IMR-90 (cell line): ENCODE measurements at regions not wholly inside any gene's neighbourhood (a gene's known extent, or its start where the extent isn't known, plus 50 kb on each side); places are given as distances from the start of the nearest gene placed in this dataset.

Experiments used
- ATAC-seq: fragments of 200-7000 bp; cut with Tn5 transposase; 2 replicates; pipeline ENCODE4 v1.9.1; 2020; ENCODE audit warnings: low read depth, mild to moderate bottlenecking, moderate library complexity
- BruUV-seq: library from RNA; stranded (reverse); fragments of 400-500 nt; replicated peaks from 2 replicates; lab custom pipeline; 2021; lab: Mats Ljungman, UMichigan
- CTCF ChIA-PET: fragments of 300-600 bp; formaldehyde crosslinking; extraction: SDS; loops from one replicate; lab custom pipeline; 2021; ENCODE audit warnings: antibody characterized with exemption; lab: Yijun Ruan, JAX
- POLR2A ChIA-PET: fragments of 300-600 bp; sonication (Branson Sonifier 250); formaldehyde crosslinking; loops from one replicate; lab custom pipeline; 2022; ENCODE audit warnings: antibody characterized with exemption; ENCODE audit not compliant: unreplicated experiment; lab: Charles Lee
- DNase-seq: peaks from one replicate; pipeline ENCODE4 v3.0.0; 2013
- H2AFZ ChIP-seq: replicated peaks from 2 replicates; pipeline ENCODE3; 2013; ENCODE audit warnings: low read length, mild to moderate bottlenecking; ENCODE audit not compliant: poor library complexity
- H2AK5ac ChIP-seq: 2 replicates; pipeline ENCODE4 v1.6.1; 2013; ENCODE audit warnings: low read depth, low read length, inconsistent platforms
- H2AK9ac ChIP-seq: replicated peaks from 2 replicates; pipeline ENCODE3; 2013; ENCODE audit warnings: mild to moderate bottlenecking, low read depth, low read length, moderate library complexity; ENCODE audit not compliant: poor library complexity
- H2BK120ac ChIP-seq: 2 replicates; pipeline ENCODE4 v1.6.1; 2013; ENCODE audit warnings: low read depth, low read length, inconsistent platforms
- H2BK15ac ChIP-seq: 3 replicates; pipeline ENCODE4 v1.6.1; 2013; ENCODE audit warnings: low read depth, low read length, inconsistent platforms
- H2BK20ac ChIP-seq: 2 replicates; pipeline ENCODE4 v1.6.1; 2013; ENCODE audit warnings: low read depth, mild to moderate bottlenecking, inconsistent platforms, low read length, moderate library complexity
- H2BK5ac ChIP-seq: 2 replicates; pipeline ENCODE4 v1.6.1; 2013; ENCODE audit warnings: mild to moderate bottlenecking, low read depth, low read length, inconsistent platforms; ENCODE audit not compliant: poor library complexity, severe bottlenecking
- H3K14ac ChIP-seq: replicated peaks from 2 replicates; pipeline ENCODE4 v1.6.1; 2013; ENCODE audit warnings: low read depth, low read length, inconsistent platforms
- H3K18ac ChIP-seq: 2 replicates; pipeline ENCODE4 v1.6.1; 2013; ENCODE audit warnings: low read depth, low read length, control low read depth
- H3K23ac ChIP-seq: 2 replicates; pipeline ENCODE4 v1.6.1; 2013; ENCODE audit warnings: low read depth, low read length, inconsistent platforms
- H3K27ac ChIP-seq: 2 replicates; pipeline ENCODE4 v1.5.1; 2013; ENCODE audit warnings: mild to moderate bottlenecking, control low read depth, low read length; ENCODE audit not compliant: insufficient read depth
- H3K27me3 ChIP-seq: 2 replicates; pipeline ENCODE4 v1.6.1; 2013; ENCODE audit warnings: low read length; ENCODE audit not compliant: control insufficient read depth, insufficient read depth
- H3K36me3 ChIP-seq: 2 replicates; pipeline ENCODE4 v1.6.1; 2013; ENCODE audit warnings: low read length, mixed read lengths; ENCODE audit not compliant: control insufficient read depth, insufficient read depth
- H3K4ac ChIP-seq: 2 replicates; pipeline ENCODE4 v1.6.1; 2013; ENCODE audit warnings: low read depth, low read length, inconsistent platforms
- H3K4me1 ChIP-seq: 2 replicates; pipeline ENCODE4 v1.6.1; 2013; ENCODE audit warnings: low read length, mixed read lengths; ENCODE audit not compliant: control insufficient read depth, insufficient read depth
- H3K4me2 ChIP-seq: 2 replicates; pipeline ENCODE4 v1.6.1; 2013; ENCODE audit warnings: low read depth, mild to moderate bottlenecking, control low read depth, low read length, moderate library complexity
- H3K4me3 ChIP-seq: 2 replicates; pipeline ENCODE4 v1.5.1; 2013; ENCODE audit warnings: low read depth, mild to moderate bottlenecking, control low read depth, low read length, moderate library complexity; ENCODE audit not compliant: insufficient read depth
- H3K56ac ChIP-seq: 2 replicates; pipeline ENCODE4 v1.6.1; 2013; ENCODE audit warnings: low read length, inconsistent platforms; ENCODE audit not compliant: insufficient read depth; ENCODE audit errors: extremely low read depth
- H3K79me1 ChIP-seq, 2 experiments: 2 replicates each; pipeline ENCODE4 v1.6.1; 2013; ENCODE audit warnings: low read length in 2 of 2, inconsistent platforms in 1 of 2, low read depth in 1 of 2
- H3K9ac ChIP-seq: 2 replicates; pipeline ENCODE4 v1.6.1; 2013; ENCODE audit warnings: low read depth, low read length, control low read depth
- H3K9me1 ChIP-seq: 2 replicates; pipeline ENCODE4 v1.6.1; 2013; ENCODE audit warnings: low read length, inconsistent platforms; ENCODE audit not compliant: insufficient read depth
- H3K9me3 ChIP-seq: 2 replicates; pipeline ENCODE4 v1.6.1; 2013; ENCODE audit warnings: low read length; ENCODE audit not compliant: control insufficient read depth, insufficient read depth
- H4K20me1 ChIP-seq: 2 replicates; pipeline ENCODE4 v1.6.1; 2013; ENCODE audit warnings: low read length, inconsistent platforms; ENCODE audit not compliant: insufficient read depth
- H4K5ac ChIP-seq: 2 replicates; pipeline ENCODE4 v1.6.1; 2013; ENCODE audit warnings: mild to moderate bottlenecking, low read depth, low read length, control low read depth
- H4K8ac ChIP-seq, 2 experiments: 2 replicates each; pipeline ENCODE4 v1.6.1; 2013; ENCODE audit warnings: low read depth in 2 of 2, low read length in 2 of 2, control low read depth in 1 of 2, inconsistent platforms in 1 of 2
- H4K91ac ChIP-seq: 2 replicates; pipeline ENCODE4 v1.6.1; 2013; ENCODE audit warnings: low read depth, low read length, inconsistent platforms; ENCODE audit not compliant: insufficient read depth
- BHLHE40 ChIP-seq: fragments of 150-350 bp; IDR thresholded peaks from 2 replicates; pipeline ENCODE4 v1.6.1; 2016; ENCODE audit warnings: mild to moderate bottlenecking, low read depth, low read length
- CEBPB ChIP-seq: IDR thresholded peaks from 2 replicates; pipeline ENCODE4 v1.6.1; 2012; ENCODE audit warnings: low read depth, low read length, improper control_type of control experiment
- CHD1 ChIP-seq: IDR thresholded peaks from 2 replicates; pipeline ENCODE4 v1.6.1; 2012; ENCODE audit warnings: low read depth, low read length, improper control_type of control experiment
- FOS ChIP-seq: fragments of 150-350 bp; IDR thresholded peaks from 2 replicates; pipeline ENCODE4 v1.6.1; 2016; ENCODE audit warnings: low read depth, low read length
- MAFK ChIP-seq: IDR thresholded peaks from 2 replicates; pipeline ENCODE4 v1.6.1; 2012; ENCODE audit warnings: low read depth, low read length, improper control_type of control experiment
- MAZ ChIP-seq: IDR thresholded peaks from 2 replicates; pipeline ENCODE4 v1.6.1; 2012; ENCODE audit warnings: low read depth, mild to moderate bottlenecking, low read length, improper control_type of control experiment, moderate library complexity, borderline replicate concordance
- MXI1 ChIP-seq: IDR thresholded peaks from 2 replicates; pipeline ENCODE4 v1.6.1; 2012; ENCODE audit warnings: low read depth, mild to moderate bottlenecking, low read length, moderate library complexity, borderline replicate concordance
- NFE2L2 ChIP-seq: fragments of 150-350 bp; IDR thresholded peaks from 2 replicates; pipeline ENCODE4 v1.6.1; 2016; ENCODE audit warnings: low read depth, mild to moderate bottlenecking, low read length
- POLR2A ChIP-seq: IDR thresholded peaks from 2 replicates; pipeline ENCODE4 v1.6.1; 2012; ENCODE audit warnings: mild to moderate bottlenecking, low read depth, low read length
- RAD21 ChIP-seq: IDR thresholded peaks from 2 replicates; pipeline ENCODE4 v1.6.1; 2012; ENCODE audit warnings: low read length, improper control_type of control experiment
- RCOR1 ChIP-seq: IDR thresholded peaks from 2 replicates; pipeline ENCODE4 v1.6.1; 2012; ENCODE audit warnings: mild to moderate bottlenecking, low read length, improper control_type of control experiment; ENCODE audit not compliant: insufficient replicate concordance
- RFX5 ChIP-seq: IDR thresholded peaks from 2 replicates; pipeline ENCODE4 v1.8.0; 2012; ENCODE audit warnings: low read depth, mild to moderate bottlenecking, low read length, moderate library complexity
- SMC3 ChIP-seq: fragments of 150-350 bp; IDR thresholded peaks from 2 replicates; pipeline ENCODE4 v1.6.1; 2016; ENCODE audit warnings: low read depth, mild to moderate bottlenecking, antibody characterized with exemption, low read length, moderate library complexity
- WGBS, 2 experiments: methylation state at CpG; one replicate each; pipeline versions ENCODE4 v1.1.5 to v1.1.7; 2013; ENCODE audit warnings: missing lambda C conversion rate in 2 of 2; ENCODE audit not compliant: insufficient read length in 1 of 2; ENCODE audit errors: extremely low coverage in 2 of 2; 5-methylcytosine and 5-hydroxymethylcytosine counted together
- dilution Hi-C: fragments of 300-500 bp; cut with HindIII; formaldehyde crosslinking; loops from one replicate; pipeline ENCODE4 v1.14.3; 2018; ENCODE audit warnings: low sequenced_read_pairs; ENCODE audit not compliant: unreplicated experiment
- in situ Hi-C: fragments of 300-500 bp; cut with MboI; formaldehyde crosslinking; loops from 3 replicates; pipeline ENCODE4 v1.14.3; 2019; ENCODE audit warnings: low sequenced_read_pairs, inconsistent platforms, mixed read lengths
- intact Hi-C: fragments of 100-400 bp; cut with micrococcal nuclease; formaldehyde crosslinking; loops from 2 replicates; pipeline ENCODE4 v1.10.0; 2022
- TF ChIP-seq, protein P1 (sequence below): conservative IDR thresholded peaks from 2 replicates; pipeline ENCODE4 v1.5.1; 2012; ENCODE audit warnings: mild to moderate bottlenecking, low read depth, low read length, improper control_type of control experiment
- TF ChIP-seq, protein P2 (sequence below): fragments of 150-350 bp; IDR thresholded peaks from 2 replicates; pipeline ENCODE4 v1.6.1; 2017; ENCODE audit warnings: mild to moderate bottlenecking, antibody characterized with exemption, low read length, low read depth
- TF ChIP-seq, protein P3 (sequence below): fragments of 150-350 bp; IDR thresholded peaks from 2 replicates; pipeline ENCODE4 v1.6.1; 2016; ENCODE audit warnings: low read depth, mild to moderate bottlenecking, low read length, moderate library complexity, borderline replicate concordance

DNA sequence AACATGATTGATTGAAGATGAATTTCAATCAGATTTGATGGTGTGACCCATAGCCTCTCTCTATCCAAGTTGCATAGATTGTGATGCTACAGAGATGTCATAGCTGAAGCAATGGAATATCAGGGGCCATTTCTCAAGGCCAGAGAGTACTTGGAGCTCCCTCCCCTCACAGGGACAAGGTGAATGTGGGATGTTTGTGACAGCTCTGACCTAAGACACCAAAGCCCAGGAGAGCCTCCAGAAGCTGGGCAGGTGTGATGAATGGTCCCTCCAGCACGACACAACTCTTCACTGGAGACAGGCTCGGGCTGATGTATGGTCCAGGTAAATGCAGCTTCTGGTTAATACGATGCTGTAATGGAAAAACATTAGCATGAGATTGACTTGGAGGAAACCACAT is 101.0 kb upstream of the ZC3H12A start:
- H3K4me3 ChIP-seq, result no peak overlapping the region
- DNase-seq (no peak), ATAC-seq (no peak)
- H3K23ac ChIP-seq, result no peak overlapping the region
- H4K91ac ChIP-seq, result no peak overlapping the region
- no peak overlapping the region for H3K4ac ChIP-seq
- no peaks in the 10 kb centered on the region for H3K9me3 ChIP-seq
- no peaks in the 10 kb centered on the region for H3K4me1 ChIP-seq
- TF ChIP-seq FOS, result no peak
- TF ChIP-seq NFE2L2, result no peak
- TF ChIP-seq, protein P1, sequence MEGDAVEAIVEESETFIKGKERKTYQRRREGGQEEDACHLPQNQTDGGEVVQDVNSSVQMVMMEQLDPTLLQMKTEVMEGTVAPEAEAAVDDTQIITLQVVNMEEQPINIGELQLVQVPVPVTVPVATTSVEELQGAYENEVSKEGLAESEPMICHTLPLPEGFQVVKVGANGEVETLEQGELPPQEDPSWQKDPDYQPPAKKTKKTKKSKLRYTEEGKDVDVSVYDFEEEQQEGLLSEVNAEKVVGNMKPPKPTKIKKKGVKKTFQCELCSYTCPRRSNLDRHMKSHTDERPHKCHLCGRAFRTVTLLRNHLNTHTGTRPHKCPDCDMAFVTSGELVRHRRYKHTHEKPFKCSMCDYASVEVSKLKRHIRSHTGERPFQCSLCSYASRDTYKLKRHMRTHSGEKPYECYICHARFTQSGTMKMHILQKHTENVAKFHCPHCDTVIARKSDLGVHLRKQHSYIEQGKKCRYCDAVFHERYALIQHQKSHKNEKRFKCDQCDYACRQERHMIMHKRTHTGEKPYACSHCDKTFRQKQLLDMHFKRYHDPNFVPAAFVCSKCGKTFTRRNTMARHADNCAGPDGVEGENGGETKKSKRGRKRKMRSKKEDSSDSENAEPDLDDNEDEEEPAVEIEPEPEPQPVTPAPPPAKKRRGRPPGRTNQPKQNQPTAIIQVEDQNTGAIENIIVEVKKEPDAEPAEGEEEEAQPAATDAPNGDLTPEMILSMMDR, result no peak
- no peak for TF ChIP-seq SMC3
- no peak for TF ChIP-seq MXI1
- TF ChIP-seq CEBPB, result no peak
- no peak for TF ChIP-seq CHD1
- no peak for TF ChIP-seq POLR2A
- TF ChIP-seq MAZ, result no peak
- TF ChIP-seq MAFK, result no peak
- TF ChIP-seq, protein P2, sequence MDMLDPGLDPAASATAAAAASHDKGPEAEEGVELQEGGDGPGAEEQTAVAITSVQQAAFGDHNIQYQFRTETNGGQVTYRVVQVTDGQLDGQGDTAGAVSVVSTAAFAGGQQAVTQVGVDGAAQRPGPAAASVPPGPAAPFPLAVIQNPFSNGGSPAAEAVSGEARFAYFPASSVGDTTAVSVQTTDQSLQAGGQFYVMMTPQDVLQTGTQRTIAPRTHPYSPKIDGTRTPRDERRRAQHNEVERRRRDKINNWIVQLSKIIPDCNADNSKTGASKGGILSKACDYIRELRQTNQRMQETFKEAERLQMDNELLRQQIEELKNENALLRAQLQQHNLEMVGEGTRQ, result no peak
- TF ChIP-seq, protein P3, sequence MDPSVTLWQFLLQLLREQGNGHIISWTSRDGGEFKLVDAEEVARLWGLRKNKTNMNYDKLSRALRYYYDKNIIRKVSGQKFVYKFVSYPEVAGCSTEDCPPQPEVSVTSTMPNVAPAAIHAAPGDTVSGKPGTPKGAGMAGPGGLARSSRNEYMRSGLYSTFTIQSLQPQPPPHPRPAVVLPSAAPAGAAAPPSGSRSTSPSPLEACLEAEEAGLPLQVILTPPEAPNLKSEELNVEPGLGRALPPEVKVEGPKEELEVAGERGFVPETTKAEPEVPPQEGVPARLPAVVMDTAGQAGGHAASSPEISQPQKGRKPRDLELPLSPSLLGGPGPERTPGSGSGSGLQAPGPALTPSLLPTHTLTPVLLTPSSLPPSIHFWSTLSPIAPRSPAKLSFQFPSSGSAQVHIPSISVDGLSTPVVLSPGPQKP, result no peak
- no peak for TF ChIP-seq RFX5
- TF ChIP-seq BHLHE40, result no peak
- TF ChIP-seq RCOR1, result no peak
- no peak for TF ChIP-seq RAD21
- WGBS, 2 experiments, result 20% methylated on average over 1 of the region's 3 CpGs; no CpG with 5 or more reads in 1 of the 2 experiments
- H3K4me2 ChIP-seq, result no peak overlapping the region
- H3K14ac ChIP-seq, result no peak overlapping the region
- in situ Hi-C loops (no loop called here), intact Hi-C loops (no loop called here), dilution Hi-C loops (no loop called here)
- H4K8ac ChIP-seq, result no peak overlapping the region
- BruUV-seq, result no TSS peak
- H4K20me1 ChIP-seq, result no peaks in the 10 kb centered on the region
- no peak overlapping the region for H2AFZ ChIP-seq
- no peak overlapping the region for H2BK15ac ChIP-seq
- no peak overlapping the region for H3K9ac ChIP-seq
- POLR2A ChIA-PET, result no interaction called here
- no peaks in the 10 kb centered on the region for H3K9me1 ChIP-seq
- no peak overlapping the region for H4K5ac ChIP-seq
- H2BK5ac ChIP-seq, result no peak overlapping the region
- H3K56ac ChIP-seq, result no peak overlapping the region
- no peak overlapping the region for H3K27ac ChIP-seq
- CTCF ChIA-PET, result no interaction called here
- H2AK5ac ChIP-seq, result no peak overlapping the region
- H2BK120ac ChIP-seq, result no peak overlapping the region
- no peaks in the 10 kb centered on the region for H3K27me3 ChIP-seq
- no peak overlapping the region for H2AK9ac ChIP-seq
- H2BK20ac ChIP-seq, result no peak overlapping the region
- H3K36me3 ChIP-seq, result no peaks in the 10 kb centered on the region
- H3K18ac ChIP-seq, result no peak overlapping the region
- no peaks in the 10 kb centered on the region for H3K79me1 ChIP-seq
